Inflammatory macrophage treated with lipopolysaccharide for 4 hours (primary cell): ENCODE measurements at regions not wholly inside any gene's neighbourhood (a gene's known extent, or its start where the extent isn't known, plus 50 kb on each side); places are given as distances from the start of the nearest gene placed in this dataset.

ENCODE experiments used
- DNase-seq: peaks from one replicate; pipeline ENCODE4 v3.0.0-alpha.2; 2020

DNA sequence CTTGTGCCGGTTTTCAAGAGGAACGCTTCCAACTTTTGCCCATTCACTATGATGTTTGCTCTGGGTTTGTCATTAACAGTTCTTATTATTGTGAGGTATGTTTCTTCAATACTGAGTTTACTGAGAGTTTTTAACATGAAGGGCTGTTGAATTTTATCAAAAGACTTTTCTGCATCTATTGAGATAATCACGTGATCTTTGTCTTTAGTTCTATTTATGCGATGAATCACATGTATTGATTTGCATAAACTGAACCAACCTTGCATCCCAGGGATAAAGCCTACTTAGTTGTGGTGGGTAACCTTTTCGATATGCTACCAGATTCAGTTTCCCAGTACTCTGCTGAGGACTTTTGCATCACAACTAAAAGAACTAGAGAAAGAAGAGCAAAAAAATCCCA, 318.0 kb downstream of the GASK1B start:
- DNase-seq = no peak

DNA sequence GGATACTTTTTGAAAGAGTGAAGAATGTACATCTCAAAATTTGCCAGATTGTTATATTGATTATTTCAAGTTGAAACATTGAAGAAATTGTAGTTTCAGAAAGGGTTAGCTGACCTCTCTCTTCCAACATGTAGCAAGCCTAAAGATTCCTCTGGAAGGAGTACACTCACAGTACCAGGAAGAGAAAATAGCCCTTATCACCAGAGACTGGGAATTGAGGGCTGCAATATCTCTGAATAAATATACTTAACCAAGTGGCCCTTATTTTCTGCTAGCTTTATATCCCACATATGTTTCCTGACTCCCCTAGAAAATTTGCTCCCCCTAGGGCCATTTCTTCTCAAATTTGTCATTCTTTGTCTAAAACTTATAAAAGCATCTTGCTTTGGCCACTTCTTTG, 332.2 kb downstream of the GASK1B start:
- DNase-seq = no peak

DNA sequence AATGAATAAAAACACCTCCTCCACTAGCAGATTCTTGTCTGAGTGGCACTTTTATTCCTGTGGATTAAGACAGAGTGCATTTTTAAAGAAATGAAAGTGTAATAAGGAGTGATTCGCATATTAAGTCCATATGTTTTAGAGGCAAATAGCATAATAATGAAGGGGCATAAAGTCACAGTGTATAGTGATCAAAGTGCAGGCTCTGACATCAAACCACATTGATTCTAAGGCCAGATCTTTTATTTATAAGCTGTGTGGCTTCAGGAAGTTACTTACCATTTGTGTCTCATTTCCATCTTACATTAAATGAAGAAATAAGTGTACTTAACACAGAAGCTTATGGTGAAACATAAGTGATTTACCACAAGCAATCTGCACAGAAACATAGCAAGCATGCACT, 332.8 kb downstream of the GASK1B start:
- no peak for DNase-seq

DNA sequence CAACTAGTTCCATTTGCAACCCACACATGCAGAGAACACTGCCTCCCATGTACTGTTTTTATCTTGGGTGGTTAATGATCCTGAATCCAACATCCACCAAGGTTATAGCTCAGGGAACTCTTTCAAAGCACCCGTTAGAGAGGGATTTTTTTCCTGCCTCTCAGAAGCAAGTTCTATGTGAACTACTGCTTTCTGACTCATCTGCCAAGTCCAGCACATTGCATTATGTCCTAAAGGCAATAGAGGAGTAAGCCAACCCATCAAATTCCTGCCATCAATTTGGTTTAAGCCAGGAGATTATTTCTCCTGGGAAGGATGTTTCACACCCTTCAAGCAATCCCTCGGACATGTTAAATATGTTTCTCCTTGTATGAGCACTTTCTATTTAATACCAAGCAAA, 334.5 kb downstream of the GASK1B start:
- DNase-seq = no peak

DNA sequence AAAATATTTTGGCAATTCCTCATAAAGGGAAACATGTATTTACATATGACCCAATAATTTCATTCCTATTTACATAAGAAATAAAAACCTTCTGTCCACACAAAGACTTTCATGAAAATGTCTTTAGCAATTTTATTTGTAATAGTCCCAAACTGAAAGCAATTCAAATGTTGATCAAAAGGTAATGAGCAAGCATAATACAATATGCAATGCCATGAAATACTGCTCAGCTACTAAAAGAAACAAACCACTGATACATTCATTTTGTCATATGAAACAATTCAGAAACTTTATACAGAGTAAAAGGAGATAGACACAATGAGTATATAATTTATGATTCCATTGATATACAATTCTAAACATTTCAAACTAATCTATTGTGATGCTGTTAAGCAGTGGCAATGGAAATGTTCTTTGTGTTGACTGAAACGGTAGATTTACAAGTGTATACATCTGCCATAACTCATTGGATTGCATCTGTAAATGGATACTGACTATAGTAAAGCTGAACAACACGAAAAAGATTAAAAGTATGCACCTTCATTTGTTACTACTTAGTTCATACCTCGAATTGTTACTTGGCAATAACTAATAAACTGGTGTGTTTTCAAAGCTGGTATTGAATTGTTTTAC, 335.6 kb downstream of the GASK1B start:
- DNase-seq = no peak

DNA sequence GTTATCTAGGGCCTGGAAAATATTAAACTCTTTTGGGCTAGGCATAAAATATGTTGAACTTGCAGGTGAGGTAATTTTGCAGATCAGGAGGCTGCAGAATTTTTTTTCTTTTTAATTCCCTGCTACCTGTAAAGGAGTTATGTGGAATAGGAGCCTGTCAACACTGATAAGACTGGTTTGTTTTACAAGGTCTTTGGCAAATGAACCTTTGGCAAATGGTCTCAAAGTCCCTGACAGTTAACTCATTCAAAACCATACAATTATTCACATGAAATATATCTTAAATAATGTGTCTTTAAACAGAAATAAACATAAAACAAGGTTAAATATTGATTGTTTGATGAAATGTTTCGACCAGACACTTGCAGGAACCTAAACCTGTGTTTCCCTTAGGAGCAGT, 340.2 kb downstream of the GASK1B start:
- DNase-seq = no peak

DNA sequence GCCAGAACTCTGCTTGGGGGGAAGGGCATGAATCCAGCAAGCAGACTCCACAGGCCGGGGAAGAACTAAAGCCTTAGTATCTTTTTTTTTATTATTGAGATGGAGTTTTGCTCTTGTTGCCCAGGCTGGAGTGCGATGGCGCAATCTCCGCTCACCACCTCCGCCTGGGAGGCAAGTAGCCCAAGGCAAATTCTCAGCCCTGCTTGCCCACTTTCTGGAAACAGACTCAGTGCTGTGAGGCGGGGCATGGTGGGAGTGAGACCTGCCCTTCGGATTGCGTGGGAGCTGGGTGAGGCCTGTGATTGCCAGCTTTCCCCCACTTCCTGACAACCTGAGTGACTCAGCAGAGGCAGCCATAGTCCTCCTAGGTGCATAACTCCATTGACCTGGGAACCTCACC, 348.8 kb downstream of the GASK1B start:
- no peak for DNase-seq

DNA sequence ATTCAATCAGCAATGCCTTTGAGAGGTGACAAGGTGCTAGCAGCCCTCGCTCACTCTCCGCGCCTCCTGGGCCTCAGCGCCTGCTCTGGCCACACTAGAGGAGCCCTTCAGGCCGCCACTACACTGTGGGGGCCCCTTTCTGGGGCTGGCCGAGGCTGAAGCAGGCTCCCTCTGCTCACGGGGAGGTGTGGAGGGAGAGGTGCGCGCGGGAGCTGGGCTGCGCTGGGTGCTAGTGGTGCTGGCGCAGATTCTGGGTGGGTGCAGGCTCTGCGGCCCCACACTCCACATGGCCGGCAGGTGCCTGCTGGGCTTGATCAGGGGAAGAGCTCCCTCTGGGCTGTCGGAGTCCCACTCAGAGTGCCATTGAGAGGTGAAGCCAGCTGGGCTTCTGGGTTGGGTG, 351.0 kb downstream of the GASK1B start:
- no peak for DNase-seq

DNA sequence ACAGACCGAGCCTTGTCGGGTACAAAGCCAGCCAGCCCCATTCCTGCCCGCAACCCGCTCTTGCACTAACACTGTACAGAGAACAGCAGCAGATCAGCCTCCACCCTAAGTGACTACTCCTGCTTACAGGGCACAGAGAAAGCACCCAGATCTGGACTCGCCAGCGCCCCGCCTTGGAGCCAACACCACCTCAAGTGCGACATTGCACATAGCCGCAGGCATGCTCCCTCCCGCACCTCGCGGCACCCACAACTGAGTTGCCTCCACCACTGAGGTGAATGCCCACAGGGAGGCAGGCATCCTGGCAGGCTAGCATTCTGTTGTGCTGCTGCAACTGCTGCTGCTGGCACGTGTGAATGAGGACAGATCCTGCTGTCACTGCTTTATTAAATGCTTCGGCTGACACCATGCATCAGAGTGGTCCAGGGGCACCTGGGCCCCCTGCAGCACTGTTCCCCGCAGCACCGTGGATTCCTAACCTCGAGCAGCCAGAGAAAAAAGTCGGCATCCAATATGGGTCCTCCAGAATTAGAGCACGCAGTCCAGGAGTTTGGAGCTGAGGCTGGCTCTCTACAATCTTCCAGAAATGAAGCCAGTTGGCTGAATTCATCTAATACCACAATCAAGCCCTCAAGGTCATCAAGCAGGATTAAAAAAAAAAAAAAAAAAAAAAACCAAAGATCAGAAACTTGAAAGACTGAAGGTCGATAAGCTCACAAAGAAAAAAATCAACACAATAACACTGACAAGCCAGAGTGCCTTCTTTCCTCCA, 352.9 kb downstream of the GASK1B start:
- no peak for DNase-seq

DNA sequence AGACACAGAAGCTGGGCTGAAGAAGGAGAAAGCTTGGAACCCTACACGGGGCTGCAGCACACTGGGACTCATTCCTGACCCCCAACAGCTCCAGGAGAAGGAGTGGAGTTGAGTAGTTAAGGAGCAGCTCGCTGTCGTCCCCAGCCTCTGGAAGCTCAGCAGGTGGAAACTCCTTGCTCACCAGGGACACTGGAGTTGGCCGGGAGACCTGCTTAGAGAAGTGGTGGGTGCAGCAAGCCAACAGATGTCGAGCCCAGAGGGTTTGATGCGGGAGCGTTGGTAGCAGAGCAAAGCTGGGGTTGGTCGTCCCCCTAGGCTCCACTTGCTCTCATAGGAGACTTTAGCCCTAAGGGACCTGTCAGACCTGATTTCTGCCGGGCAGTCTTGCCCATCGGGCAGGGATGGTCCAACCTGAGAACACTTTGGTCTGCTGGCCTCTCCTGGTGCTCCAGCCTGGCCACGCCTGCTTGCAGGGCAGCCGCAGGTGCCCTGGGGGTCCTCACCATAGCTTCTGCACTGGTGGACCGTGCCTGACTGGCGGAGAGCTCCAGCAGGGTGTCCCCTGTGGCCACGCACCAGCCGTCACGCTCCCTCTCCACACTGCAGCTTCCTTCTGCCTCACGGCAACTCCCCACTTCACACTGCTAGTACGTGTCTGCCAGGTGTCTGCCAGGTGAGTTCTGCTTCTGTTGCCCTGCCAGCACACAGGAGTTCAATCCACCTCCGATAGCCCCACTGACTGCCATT, 353.7 kb downstream of the GASK1B start:
- DNase-seq = no peak

DNA sequence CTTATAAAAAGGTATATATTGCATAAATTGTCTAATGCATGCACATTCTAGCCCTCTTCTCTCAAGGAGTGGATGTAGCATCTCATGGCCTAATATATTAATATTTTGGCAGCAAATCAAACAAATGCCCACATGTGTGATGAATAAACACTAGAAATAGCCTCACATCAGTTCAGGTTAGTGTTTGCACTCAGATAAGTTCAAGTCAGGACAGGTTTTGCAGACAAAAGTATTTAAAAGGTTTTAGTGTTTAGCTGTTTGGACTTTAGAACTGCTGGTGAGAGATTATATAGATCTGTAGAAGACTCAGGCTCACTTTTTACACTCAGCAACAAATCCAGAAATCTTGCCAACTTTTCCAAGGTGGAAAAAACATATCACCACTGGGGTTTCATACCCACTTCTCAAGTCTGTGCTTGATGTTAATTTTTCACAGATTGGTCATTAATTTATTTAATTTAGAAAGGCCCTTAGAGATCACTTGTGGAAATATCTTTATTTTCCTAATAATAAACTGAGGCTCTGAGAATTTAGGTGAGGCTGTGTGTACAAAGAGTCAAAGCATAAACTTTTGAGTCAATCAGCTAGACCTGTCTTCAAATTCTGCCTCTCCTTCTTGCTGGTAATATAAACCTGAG, 362.6 kb downstream of the GASK1B start:
- no peak for DNase-seq

DNA sequence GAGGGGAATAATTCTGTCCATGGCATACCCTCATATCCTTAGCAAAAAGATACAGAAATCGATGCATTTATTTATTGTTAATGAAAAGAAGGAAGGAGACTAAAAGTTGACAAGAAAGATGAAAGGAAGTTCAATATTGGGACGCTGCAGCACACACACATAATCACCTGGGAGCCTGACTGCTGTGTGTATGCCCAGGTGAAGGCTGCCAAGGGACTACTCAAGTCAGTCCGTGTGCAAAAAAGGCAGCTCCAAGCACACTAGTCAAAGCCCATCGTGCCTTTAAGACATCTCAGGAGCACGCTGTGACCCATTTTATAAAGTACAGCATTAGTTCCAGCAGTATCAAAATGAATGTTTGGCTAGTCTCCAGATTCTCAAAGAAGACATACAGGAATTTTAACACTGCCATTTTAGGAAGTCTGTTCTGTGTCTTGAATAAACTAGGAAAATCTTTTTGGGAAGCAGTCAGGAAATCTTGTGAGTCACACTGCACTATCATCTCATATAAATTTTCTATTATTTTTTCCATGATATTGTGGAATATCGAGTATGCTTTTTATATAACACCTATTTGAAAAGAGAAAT, 363.9 kb downstream of the GASK1B start:
- no peak for DNase-seq

DNA sequence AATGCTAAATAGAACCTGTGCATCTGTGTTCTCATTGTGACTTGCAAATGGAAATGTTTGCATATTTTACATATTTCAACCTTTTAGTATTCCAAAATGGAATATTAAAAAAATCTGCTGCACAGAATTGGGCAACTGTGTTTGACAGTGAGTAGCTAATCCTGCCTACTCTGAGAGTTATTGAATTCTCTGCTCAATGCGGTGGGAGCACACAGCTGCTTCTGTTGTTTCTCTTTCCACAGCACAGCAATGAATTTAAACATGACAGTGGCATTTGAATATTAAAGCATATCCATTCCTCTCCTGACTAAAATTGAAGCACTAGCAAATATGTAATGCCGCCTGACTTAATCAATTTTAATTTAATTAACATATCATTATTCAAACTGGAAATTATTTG, 366.6 kb downstream of the GASK1B start:
- no peak for DNase-seq

DNA sequence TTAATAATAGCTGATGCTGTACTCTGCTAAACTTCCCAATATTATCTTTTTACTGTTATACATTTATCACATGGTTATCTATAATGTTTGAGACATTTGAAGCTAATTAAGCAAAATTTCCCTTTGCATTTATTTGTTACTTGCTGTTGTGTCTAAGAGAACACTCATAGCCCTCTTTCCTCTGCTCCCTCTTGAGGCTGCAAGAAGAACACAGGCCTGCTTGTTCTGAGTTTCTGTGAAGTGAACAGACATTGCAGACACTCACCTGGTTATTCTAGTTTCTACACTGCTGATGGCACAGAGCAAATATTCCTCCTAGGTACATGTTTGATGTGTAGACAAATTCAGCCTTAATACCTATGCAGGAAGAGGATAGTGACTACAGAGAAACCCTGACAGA, 367.8 kb downstream of the GASK1B start:
- DNase-seq = no peak

DNA sequence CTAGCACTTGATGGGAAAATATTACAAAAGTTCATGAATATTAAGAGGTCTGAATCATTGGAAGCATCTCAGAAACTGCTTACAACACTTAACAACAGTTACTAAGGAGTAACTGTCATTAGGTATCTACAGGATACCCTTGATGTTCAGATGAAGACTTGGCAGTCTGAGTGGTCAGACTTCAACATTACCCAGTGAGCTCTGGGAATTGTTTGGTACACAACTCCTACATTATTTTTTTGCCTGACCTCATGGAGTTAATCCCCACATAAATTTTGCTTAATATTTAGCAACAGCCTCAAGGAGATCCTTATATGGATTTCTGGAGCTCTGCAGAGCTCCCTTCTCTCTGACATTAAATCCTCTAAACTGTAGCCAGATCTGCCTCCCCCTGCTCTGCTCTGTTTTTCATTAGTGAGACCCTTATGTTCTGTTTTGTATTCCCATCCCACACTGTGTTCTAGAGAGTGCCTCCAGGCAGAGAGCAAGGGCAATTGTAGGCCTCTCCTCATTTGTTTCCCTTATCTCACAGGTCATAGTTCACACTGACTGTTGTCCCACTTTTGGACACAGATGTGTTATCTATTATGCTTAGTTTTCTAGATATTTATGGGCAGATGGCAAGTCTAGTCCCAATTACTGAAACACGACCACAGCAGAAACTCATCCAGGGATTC, 368.8 kb downstream of the GASK1B start:
- no peak for DNase-seq

DNA sequence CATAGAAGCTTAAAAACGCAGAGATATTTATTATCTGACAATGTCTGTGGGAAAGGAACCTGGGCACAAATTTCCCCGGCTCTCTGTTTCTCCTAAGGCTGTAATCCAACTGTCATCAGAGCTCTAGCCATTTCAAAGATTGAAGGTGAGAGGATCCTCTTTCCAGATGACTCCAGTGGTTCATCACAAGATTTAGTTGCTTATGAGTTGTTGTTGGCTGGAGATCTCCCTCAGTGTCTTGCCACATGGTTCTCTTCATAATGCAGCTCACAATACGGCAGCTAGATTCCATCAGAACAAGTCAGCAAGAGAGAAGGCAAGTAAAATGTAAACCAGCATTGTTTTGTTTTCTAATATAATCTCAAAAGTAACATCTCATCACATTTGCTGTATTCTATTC, 369.4 kb downstream of the GASK1B start:
- no peak for DNase-seq

DNA sequence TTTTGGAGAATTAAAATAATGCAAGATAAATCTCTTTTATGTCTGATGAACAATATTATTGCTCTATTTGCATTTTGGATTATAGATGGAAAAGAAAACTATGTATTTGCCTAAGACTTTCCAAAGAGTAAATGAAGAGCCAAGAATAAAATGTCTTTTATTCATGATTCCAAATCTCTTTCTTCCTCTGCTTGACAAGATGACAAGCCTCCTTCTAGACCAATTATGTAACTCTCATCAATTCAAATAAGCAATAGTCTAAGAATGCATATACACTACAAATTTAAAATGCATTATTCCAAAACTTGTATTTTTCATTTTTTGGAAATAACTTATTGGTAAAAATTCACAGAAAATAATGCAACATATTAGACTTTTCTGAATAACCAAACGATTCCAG, 377.3 kb downstream of the GASK1B start:
- DNase-seq = no peak

DNA sequence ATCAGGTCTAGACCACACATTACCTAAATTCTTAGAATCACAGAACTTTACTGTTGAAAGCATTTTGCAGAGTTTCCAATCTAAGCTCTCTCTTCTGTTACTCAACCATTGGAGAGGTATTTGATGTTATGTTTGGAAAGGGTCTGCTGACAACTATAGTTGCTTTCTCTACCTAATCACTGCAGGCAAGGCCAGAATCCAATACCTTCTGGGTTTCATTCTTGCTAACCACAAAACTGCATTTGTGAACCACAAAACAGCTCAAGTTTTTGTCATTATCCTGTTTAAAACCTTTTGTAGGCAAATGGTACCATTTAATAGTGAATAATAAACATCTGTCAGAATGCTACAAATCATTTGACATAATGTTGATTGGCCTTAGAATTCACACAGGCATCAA, 380.1 kb downstream of the GASK1B start:
- DNase-seq = no peak

DNA sequence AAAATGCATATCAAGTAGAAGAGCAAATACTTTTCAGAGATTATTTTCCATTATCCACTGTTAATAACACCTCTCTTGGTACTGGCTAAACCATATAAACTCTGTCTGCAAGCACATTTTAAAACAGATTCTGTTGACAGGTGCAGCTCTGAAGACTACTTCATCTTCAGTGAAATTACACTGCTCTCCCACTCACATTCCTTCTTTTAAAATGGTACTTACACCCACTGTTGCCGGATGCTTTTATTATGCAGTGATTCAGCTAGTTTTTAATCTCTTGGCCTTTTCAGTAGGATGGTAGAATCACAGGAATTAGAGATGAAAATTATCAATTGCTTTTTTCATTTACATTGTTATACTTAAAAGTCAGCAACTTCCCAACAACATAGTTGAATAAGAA, 381.6 kb downstream of the GASK1B start:
- no peak for DNase-seq

DNA sequence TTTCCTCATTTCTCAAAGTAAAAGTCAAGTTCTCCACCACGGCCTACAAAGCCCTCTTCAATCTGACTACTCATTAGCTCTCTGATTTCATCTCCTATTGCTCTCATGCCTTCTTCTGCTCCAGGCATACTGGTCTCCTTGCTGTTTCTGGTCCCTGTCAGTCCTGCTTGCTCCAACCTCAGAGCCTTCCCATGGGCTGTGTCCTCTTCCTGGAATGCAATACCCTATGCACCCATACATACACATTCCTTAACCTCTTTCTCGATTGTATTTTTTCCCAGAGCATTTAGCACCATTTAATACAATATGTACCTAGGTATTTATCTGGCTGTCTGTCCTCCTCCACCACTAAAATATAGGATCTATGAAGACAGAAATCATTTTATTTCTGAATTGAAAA, 385.2 kb downstream of the GASK1B start:
- DNase-seq = no peak

DNA sequence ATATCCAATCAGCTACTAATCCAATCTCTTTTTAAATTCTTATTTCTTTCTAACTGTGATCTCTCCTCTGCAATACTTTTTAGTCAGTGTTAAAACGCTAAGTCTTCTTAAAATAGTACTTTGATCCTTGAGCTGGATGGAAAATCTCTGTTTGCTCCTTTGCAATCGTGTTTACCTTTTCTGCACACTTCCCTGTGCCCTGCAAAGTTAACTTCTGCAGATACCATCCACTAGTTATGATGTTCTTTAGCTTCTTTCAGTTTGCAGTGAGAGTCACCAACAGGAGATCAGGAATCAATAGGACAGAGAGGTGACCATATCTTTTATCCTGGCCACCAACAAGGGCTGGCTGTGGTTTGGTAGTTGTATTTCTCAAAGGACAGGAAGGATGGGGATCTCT, 391.5 kb downstream of the GASK1B start:
- no peak for DNase-seq

DNA sequence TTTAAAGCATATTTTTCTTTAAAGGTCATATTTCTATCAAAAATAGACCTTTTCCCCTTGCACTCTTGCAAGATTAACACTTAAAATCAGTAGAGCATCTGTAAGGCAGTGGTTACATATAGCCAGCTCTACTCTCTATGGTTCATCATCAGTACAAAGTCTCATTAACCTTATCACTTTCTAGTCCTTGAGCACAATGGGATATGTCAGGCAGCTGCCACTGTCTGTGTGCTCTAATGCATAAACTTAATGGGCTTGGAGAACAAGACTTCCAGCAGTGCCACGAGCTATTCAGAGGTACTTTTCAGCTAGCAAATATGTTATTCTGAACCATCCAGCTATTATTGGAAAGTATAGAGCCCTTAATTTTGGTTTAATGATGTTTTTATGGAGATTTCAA, 393.7 kb downstream of the GASK1B start:
- DNase-seq = no peak
